Stimulated activated CD4-positive, alpha-beta T cell treated with anti-CD3 and anti-CD28 coated beads, Interleukin-2, amount 100 ng/mL, for 4 hours (primary cell): ENCODE measurements at regions not wholly inside any gene's neighbourhood (a gene's known extent, or its start where the extent isn't known, plus 50 kb on each side); places are given as distances from the start of the nearest gene placed in this dataset.

ENCODE experiments used
- DNase-seq: peaks from one replicate; pipeline ENCODE4 v3.0.0-alpha.2; 2020; ENCODE audit warnings: low read depth

DNA sequence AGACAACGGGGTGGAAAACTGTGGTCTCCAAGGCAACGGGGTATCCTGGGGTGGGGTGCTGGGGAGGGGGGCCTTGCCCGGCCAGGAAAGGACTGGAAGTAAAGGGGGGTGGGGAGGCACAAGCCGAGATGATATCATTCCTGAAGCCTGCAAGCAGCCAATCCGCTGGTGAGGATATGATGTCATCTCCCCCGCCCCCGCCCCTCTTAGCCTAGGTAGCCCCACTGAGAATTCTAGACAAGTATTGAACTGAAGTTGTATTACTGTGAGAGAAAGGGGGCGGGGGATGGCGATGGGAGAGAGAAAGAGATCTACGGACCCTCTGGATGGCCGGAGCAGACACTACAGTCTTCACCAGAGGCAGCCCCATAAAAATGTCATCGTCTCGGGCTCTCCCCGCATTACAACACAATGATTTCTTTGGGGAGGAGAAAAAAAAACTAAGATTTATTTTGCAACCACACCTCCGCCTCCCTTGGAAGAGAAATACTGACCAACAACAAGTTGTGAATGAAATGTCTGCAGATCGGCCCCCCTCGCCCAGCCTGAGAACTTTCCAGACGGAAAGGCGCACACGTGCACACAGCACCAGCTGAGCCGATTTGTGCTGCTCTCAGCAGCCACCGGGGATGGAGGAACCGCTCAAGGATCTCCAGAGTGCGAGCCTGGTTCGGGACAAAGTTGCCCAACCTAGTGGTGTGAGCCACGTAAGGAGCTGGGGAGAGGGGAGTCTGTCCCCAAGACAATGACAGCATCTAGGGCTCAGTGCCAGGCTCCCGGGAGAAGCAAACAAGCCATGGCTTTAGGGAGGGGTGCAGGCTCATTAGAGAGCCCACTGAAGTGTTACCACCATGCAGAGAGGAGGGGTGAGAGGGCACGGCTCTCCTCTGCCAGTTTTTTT, 222.1 kb downstream of the SOX9 start:
- DNase-seq = no peak

DNA sequence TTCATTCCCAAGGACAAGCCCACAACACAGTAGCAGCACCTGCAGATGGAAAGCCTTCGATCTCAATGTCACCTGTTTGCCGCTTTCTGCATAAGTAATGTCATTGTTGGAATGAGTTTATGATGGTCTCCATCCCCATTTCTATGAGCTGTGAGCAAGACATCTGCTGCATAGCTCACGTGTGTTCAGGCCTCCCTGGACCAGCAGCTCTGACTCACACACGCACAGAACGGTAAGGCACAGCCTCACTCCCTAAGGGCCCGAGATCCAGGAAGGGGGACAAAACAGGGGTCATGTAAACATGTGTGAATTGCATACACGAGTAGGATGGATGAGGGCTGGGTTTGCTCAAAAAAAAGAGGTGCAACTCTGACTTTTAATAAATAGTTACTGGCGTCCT, 223.1 kb downstream of the SOX9 start:
- DNase-seq = no peak

DNA sequence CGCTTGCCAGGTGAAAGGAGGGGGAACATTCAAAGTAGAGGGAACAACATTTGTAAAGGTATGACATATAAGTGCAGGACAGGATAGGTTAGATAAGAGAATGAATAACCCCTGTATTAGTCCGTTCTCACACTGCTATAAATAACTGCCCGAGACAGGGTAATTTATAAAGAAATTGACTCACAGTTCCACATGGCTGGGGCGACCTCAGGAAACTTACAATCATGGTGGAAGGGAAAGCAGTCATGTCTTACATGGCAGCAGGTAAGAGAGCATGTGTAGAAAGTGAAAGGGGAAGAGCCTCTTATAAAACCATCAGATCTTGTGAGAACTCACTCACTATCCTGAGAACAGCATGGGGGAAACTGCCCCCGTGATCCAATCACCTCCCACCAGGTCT, 223.8 kb downstream of the SOX9 start:
- DNase-seq = no peak

DNA sequence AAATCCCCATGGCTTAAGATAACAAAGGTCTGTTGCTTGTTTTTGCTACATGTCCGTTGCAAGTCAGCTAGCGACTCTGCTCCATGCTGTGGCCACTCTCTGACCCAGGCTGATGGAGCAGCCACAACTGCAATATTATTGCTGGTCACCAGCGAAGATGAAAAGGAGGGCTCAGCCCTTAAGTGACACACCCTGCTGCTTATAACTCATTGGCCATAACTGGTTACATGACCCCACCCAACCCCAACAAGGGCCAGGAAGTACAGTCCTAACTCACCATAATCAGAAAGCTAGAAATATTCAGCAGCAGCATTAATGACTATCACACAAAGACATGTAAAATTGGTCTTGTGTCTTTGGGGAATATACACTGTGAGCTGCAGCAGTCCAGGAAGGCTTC, 224.3 kb downstream of the SOX9 start:
- DNase-seq = no peak

DNA sequence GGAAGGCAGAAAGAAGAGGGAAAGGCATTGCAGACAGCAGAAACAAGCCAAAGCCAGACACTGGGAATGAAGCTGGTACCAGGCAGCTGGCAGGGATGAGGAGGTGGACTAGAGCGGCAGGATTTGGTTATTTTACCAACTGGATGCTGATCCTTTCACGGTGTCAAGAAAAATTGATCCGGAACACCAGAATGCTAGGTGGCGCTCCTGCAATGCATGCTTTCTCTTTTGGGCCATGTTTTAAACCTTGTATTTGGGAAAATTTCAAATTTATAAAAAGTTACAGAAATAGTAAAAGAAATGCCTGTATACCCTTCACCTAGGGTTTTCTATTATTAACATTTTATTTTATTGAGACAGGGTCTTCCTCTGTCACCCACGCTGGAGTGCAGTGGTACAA, 224.7 kb downstream of the SOX9 start:
- no peak for DNase-seq

DNA sequence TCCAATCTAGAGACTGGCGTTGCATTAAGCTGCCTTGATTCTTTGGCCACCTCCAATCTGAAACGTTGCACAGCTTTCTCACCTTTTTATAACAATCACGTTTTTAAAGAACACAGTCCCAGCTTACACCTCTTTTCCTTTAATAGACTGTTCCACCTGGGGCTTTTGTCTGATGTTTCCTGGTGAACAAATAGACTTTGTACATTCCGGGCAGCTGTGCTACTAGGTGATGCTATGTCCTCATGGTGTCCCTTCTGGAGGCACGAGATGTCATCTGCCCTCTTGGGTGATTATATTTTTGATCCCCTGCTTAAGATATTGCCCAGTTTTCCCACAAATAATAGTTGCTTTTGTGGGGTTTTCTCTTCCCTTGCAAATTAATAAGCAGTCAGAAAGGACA, 225.5 kb downstream of the SOX9 start:
- DNase-seq = no peak

DNA sequence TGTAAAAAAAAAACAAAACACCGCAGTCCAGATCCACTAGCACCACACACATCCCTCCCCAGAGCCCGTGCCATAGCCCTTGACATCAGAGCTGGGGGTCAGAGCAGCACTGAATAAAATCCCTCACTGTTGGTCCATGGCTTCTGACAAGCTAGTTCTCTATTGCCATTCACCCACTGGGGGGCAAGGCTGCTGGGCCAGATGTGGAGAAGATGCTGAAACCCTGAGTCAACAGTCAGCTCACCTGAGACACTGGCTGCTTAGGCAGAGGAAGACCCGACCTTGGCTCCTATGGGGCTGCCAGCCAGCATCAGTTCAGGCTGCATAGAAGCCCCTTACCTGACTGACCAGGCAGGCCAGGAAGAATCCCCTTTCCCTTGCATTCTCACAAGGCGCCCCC, 228.2 kb downstream of the SOX9 start:
- DNase-seq = no peak

DNA sequence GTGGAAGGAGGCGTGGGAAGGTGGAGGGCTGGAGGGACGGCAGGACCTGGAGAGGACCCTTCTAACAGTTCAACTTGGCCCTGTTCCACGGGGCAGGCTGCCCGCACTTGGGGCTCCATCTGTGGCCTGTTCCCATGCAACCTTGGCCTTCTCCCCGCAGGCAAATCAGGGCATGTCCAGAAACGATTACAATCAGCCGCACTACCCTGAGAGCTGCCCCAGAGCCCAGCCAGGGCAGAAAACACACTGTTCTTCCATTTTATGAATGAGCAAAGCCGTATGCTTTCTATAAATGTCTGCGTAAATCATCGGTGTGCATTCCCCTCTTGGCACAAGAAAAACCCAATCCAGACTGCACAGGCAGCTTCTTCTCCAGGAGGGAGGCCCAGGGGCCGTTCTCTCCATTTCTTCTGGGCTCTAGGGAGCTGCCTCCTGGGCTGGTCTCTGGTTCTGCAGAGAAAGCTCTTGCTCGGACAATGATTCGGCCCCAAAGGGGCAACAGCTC, 228.7 kb downstream of the SOX9 start:
- DNase-seq = no peak

DNA sequence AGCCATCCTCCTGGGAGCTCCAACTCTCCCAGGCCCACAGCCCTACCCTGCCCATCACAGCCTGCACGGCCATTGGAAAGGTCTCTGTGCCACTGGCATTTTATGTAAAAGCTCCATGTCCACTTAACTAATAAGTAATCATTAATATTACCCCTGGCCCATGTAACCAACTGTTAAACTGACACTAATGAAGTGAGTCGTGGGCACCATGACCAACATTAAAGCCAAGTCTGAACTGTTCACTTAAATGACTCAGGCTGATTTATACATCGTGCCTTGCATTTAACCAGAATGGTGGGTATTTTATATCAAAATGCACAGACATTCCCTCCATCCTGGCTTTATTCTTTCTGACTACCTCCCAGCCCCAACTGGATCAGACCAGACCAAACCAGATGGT, 229.3 kb downstream of the SOX9 start:
- DNase-seq = no peak

DNA sequence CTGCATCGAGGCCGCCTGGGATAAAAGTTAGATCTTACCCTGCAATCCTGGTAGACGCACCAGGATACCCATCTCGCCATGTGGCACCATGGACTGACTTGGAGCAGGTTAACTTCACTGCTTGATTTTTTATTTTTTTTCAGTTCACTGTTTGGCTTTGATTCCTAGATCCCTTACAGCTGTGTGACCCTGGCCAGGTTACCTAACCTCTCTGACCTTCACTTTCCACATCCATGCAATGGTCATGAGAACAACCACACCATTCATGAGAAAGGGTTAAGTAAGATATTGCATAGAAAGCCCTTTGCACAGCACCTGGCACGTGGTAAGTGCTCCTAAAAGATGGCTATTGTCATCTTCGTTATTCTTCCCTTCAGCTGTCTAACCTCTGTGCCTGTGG, 230.5 kb downstream of the SOX9 start:
- DNase-seq = no peak

DNA sequence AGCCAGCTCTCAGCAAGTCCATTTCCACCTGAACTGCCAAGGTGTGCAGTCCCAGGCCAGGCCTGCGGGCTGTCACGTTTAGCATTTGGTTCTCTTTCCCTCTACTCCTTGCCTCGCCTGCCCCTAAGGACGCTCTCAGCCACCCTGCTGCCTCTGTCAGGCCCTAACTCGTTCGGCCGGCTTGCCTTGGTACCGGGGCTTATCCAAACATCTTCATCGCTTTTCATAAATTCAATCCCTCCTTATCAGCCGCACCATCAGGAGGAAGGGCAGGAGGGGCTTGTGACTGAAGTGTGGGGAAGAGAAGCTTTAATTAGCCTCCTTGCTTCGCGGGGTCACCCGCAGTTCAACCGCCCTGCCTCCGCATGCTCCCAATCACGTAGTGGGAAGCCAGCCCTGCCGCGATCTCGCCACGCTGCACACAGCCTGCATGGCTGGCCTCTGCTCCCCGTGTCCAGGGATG, 231.1 kb downstream of the SOX9 start:
- no peak for DNase-seq

DNA sequence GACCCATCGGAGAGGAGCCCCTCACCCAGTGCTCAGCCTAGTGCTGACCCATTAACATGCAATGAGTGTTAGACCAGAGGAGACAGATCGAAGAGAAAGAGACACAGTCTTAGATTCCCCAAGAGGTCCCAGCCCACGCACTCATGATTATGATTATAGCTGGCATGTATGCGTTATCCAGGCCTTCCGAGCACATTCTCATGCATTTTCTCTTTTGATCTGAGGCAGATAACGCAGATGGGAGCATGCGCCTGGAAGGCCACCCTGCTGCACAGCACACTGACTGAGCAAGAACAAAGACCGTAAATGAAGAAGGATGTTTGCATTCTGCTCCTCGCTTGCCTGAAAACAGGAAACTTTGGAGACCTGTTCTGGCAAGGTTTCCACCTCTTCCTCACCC, 232.7 kb downstream of the SOX9 start:
- DNase-seq = no peak

DNA sequence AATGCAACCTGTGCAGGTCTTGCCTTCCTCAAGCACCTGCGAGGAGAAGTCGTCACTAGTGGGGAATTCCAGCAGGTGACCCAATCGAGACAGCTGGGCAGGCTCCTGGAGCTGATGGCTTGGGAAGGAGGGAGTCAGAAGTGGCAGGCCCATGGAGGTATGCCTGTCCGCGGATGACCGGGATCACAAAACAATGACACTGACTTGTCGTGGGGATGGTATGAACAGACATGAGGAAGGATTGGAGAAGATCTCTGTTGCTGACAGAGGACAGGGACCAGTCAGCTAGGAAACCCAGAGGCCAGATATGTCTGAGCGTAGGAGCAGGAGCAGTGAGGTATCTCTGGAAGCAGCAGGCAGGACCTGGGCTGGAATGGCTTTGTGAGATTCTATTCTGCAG, 233.3 kb downstream of the SOX9 start:
- DNase-seq = no peak

DNA sequence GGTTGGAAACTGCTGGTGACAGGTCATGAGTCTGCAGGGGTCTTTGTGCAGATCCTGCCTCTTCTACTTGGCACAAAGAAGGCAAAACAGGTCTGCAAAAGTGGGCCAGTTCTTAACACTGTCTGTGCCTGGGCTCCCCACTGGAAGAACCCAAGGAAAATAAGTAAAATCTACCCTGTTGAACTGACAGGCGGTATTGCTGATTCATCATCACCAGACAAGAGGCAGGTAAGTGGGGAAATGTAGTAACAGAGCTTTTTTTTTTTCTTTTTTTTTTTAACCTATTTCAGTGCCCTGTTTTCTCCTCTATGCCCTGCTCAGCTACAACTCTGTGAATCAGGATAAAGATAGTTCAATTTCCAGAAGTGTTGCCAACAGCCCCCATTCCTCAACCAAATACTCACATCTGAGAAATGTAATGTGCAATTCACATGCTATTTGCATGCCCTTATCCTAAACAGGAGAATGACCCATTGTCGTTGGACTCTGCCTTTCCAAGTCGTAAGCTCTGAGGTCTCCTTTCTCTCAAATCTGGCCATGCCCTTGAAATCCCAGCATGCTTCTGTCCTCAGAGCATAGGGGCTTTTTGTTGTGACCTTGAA, 237.0 kb downstream of the SOX9 start:
- DNase-seq = no peak

DNA sequence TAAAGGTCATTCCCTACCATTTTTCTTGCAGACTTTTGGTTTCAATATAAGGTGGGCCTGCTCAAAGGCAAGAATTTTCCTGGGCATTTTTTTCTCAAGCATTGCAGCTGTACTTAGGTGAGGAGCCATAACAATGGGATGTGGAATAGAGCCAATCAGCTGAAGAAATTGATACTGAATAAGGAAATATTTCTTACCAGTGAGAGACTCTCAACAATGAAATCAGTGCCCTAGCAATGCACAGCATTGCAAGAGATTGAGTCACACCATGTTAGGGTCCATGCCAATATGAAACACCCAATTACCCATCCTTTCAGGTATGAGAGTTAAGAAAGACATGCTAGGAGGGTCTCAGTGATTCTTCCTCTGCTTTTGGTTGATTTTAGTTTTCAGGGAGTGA, 237.6 kb downstream of the SOX9 start:
- no peak for DNase-seq

DNA sequence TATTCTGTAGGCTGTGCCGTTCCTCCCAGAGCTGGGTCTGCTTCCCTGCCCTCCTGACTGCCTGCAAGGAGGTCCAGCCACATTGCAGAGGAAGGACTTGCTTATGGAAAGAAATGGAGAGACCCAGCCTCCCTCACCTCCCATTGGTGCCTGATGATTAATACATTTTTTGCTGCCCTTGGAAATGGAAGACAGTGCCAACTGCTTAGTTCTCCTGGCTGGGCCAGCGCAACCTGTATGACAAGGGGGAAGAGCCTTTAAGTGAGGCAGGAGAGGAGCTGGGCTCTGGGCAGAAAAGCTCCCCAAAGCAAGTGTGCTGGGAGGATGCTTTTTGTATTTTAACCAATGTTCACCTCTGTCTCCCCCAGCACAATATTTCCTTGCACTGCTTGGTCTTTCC, 238.5 kb downstream of the SOX9 start:
- DNase-seq = no peak

DNA sequence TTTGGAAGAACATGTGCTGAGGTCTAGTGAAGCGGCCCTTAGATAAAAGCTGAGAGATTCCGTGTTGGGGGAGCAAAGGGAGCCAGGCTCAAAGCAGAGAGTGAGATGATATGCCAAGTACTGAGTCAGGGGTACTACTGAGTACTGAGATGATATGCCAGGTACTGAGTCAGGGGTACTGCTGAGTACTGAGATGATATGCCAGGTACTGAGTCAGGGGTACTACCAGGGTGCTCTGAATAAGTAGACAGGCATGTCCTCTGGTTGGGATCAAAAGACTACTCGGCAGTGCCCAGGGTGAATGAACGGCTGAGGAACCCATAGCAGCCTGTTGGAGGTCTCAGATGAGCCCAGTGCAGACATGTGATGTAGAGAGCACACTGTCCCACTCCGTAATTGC, 239.0 kb downstream of the SOX9 start:
- DNase-seq = no peak

DNA sequence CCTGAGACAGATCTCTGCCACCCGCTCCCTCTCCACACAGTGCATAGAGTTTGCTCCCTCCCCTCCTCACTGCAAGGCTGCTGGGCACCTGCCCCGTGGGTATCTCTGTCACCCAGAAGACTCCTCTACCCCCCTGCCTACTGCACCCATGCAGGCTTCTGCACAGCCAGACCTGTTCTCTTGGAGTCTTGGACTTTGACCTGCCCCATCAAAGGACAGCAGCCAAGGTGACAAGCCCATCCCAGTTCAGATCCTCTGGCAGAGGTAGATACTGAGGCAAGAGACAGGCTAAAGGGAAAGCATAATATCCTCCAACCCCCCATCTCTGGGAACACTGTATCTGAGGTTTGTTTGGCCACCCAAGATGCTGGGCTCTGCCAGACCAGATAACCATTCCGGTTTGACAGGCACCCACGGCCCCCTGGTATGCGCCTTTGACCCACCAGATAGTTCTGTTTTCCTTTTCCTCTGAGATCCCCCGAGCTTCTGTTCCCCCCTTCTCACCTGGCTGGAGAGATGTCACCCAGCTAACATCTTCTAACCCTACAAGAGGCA, 239.6 kb downstream of the SOX9 start:
- no peak for DNase-seq

DNA sequence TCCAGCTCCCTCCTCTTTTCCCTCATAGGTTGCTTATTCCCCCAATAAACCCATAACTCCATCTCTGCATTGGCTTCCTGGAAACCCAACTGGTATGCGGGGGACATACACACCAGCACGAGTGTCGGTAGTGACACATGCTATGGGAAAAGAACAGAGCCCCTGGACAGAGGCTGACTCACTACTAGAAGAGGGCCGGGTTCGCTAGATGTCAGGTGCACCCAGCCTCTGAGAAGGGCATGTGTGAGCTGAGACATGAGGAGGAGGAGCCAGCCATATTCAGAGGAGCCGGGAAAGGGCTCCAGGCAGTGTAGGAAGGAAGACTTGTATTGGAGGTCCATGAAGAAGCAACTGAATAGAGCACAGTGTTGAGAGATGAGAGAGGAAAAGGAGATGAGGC, 241.1 kb downstream of the SOX9 start:
- no peak for DNase-seq

DNA sequence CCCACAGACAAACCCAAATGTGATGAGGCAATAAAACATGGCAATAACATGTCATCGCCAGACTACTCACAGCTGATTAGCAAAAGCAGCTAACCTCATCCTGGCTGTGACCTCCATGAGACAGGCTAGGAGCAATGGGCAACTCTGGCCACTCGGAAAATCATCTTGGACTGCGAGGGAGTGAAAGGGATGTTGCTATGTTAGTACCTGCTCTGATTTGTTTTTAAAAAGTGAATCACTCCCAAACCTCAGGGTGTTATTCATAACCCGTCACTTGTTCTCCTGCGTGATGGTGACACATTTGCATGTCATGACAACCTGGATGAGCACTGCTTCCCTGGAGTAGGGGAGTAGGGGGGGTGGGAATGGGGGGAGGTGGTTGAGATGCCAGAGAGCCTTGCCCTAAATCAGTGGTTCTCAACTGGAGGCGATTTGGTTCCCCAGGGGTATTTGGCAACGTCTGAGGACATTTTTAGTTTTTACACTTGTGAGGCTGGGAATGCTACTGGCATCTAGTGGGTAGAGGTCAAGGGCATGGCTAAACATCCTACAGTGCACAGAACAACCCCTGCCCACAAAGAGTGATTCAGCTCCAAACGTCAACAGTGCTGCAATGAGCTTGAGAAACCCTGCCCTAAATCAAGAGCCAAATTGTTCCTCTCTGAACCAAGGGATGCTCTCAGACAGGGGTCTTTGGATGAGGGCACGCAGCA, 241.7 kb downstream of the SOX9 start:
- no peak for DNase-seq

DNA sequence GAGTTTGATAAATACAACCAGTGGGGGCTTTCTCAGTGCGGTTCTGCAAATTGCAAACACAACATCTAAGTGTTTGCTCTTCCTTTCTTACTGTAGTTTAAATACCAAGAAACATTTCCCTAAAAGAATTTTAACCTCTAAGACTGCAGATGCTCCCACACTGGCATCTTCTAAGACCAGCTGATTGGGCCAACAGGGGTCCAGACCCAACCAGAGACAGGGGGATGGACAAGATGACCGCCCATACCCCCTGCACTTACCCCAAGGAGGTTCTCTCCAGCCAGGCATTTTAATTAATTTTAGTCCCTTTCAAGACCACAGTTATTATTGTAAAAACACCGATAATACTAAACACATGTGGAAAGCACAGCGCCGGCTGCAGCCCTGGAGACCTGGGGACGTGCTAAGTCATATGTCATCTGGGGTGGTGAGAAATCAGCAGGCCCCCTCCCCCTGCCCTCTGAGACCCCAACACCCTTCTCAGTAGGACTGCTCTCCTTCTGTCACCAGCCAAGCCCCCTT, 242.3 kb downstream of the SOX9 start:
- DNase-seq = no peak

DNA sequence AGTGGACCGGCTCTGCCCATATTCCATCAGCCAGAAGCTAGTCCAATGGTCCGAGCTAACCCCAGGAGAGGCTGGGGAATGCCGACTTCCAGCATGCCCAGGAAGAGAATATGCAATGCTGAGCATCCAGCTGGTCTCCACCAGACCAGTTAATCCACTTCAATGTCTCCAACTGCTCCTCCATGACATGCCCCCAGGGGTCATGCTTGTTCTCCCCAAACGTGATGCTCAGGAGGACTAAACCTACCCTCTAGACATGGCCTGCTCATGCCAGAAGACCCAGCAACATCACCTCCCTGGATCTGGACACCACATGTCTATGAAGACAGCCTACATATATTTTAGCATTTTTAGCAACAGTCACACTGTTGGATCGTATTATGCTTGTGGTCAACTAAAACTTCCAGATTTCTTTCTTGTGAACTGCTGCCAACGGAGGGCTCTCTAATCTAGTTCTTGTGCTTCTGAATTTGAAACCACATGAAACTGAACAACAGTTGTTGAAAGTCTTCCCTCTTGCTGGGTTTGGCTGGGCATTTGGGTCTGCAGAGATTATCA, 245.1 kb downstream of the SOX9 start:
- no peak for DNase-seq
